Lower leg skin (tissue), 3 donors: ENCODE measurements at regions not wholly inside any gene's neighbourhood (a gene's known extent, or its start where the extent isn't known, plus 50 kb on each side); places are given as distances from the start of the nearest gene placed in this dataset.

ENCODE experiments used
- POLR2A ChIP-seq, 2 donors: fragments of 450-650 bp; IDR thresholded peaks; one replicate each; pipeline ENCODE4 v1.6.1; 2016 to 2017; ENCODE audit warnings: antibody characterized with exemption in 2 of 2, mild to moderate bottlenecking in 1 of 2, moderate library complexity in 1 of 2
- TF ChIP-seq, protein P1 (sequence below), 3 donors: fragments of 450-650 bp; IDR thresholded peaks; one replicate each; pipeline ENCODE4 v1.5.1; 2016; ENCODE audit warnings: antibody characterized with exemption in 3 of 3, mild to moderate bottlenecking in 3 of 3, moderate library complexity in 2 of 3

DNA sequence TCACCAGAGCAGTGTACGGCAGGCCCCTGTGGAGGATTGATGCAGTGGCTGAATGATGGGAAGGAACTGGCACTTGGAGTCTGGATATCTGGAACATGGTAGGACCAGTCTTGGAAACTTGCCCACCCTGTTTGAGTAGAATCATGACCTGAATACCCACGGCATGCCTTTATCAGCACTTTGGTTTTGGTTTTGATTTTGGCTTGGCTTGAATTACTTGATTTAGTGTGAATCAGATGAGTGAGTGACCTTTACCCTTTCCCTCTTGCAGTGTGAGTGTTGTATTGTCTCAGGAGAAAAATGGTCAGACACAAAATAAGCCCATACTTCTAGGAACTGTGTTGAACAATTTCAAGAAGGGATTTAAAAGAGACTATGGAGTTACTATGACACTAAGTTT is 801.0 kb upstream of the TSPY4 start:
- TF ChIP-seq, protein P1, sequence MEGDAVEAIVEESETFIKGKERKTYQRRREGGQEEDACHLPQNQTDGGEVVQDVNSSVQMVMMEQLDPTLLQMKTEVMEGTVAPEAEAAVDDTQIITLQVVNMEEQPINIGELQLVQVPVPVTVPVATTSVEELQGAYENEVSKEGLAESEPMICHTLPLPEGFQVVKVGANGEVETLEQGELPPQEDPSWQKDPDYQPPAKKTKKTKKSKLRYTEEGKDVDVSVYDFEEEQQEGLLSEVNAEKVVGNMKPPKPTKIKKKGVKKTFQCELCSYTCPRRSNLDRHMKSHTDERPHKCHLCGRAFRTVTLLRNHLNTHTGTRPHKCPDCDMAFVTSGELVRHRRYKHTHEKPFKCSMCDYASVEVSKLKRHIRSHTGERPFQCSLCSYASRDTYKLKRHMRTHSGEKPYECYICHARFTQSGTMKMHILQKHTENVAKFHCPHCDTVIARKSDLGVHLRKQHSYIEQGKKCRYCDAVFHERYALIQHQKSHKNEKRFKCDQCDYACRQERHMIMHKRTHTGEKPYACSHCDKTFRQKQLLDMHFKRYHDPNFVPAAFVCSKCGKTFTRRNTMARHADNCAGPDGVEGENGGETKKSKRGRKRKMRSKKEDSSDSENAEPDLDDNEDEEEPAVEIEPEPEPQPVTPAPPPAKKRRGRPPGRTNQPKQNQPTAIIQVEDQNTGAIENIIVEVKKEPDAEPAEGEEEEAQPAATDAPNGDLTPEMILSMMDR (IDR thresholded peaks at IDR 0.05) = no peak
- no peak for TF ChIP-seq POLR2A (IDR thresholded peaks at IDR 0.05)
